ENCODE measurements at regions not wholly inside any gene's neighbourhood (a gene's known extent, or its start where the extent isn't known, plus 50 kb on each side); places are given as distances from the start of the nearest gene placed in this dataset.
"Not testable (repeated sequence)": the region's sequence is repeated elsewhere in the genome, so short reads cannot be mapped to it uniquely, and the experiment has no call there.

DNA sequence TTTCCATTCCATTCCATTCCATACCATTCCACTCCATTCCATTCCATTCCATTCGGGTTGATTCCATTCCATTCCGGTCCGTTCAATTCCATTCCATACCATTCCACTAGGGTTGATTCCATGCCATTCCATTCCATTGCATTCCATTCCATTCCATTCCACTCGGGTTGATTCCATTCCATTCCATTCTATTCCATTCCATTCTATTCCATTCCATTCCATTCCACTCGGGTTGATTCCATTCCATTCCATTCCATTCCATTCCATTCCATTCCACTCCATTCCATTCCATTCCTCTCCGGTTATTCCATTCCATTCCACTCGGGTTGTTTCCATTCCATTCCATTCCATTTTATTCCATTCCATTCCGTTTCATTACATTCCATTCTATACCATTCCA is 155.9 kb downstream of the CWH43 start:
- not testable (repeated sequence) for TF ChIP-seq EZH2 (IDR thresholded peaks at IDR 0.05; ENCODE audit: borderline replicate concordance, insufficient read depth, low read depth, low read length, poor library complexity, severe bottlenecking)
- TF ChIP-seq, protein P1, sequence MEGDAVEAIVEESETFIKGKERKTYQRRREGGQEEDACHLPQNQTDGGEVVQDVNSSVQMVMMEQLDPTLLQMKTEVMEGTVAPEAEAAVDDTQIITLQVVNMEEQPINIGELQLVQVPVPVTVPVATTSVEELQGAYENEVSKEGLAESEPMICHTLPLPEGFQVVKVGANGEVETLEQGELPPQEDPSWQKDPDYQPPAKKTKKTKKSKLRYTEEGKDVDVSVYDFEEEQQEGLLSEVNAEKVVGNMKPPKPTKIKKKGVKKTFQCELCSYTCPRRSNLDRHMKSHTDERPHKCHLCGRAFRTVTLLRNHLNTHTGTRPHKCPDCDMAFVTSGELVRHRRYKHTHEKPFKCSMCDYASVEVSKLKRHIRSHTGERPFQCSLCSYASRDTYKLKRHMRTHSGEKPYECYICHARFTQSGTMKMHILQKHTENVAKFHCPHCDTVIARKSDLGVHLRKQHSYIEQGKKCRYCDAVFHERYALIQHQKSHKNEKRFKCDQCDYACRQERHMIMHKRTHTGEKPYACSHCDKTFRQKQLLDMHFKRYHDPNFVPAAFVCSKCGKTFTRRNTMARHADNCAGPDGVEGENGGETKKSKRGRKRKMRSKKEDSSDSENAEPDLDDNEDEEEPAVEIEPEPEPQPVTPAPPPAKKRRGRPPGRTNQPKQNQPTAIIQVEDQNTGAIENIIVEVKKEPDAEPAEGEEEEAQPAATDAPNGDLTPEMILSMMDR (IDR thresholded peaks at IDR 0.05), result not testable (repeated sequence)
